ENCODE measurements at regions not wholly inside any gene's neighbourhood (a gene's known extent, or its start where the extent isn't known, plus 50 kb on each side); places are given as distances from the start of the nearest gene placed in this dataset.

GRCh38 chr2:64322433-64322832 is 131.5 kb upstream of the LGALSL start:
- DNase-seq: no peak

DNA sequence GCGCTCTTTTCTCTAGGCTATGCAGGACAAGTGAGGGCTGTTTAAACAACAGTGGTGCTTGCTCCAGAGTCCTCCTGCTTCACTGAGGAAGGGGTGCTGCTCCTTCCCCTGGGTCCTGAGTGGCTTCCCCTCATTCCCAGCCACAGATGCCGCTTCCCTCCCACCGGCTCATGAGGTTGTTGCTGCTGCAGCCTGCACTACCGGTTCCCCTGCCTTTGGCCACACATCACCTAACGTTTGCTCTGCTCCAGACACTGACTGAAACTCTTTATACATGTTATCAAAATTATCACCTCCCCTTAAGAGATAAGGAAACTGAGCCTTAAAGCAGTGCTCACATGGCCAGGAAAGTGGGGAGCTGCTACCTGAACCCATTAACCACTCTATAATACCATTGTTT is 130.8 kb upstream of the LGALSL start:
- DNase-seq: no peak

DNA sequence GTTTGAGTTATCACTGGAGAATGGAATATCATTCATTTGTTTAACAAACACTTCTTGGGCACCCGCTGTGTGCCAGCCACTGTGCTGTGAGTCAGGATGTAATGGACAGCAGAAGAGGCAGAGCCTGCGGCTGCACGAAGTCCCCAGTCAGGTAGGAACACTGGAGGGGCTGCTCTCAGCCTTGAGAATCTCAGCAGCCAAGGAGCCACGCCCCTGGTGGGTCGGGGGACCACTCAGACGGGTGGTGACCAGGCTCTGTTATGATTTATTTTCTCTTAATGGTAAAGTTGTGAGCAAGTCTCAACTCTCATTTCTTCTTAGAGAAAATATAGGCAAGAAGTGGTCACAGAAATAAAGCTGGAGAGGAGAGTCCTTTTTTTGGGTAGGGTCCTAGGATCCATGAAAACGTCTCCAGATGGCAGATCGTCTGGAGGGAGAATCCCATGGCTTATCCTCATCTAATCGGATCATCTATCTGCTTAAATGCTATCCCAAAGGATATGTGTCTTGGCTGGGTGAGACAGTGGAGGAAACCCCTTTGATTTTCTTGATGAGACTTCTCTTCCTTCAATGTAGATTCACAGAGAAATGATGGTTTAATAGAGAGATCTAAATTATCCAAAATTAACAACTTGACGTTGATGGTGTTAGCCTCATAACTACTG is 129.1 kb upstream of the LGALSL start:
- no peak for DNase-seq

- DNase-seq: no peak
Observed at GRCh38 chr2:64325477-64325851, 128.5 kb upstream of the LGALSL start.

DNA sequence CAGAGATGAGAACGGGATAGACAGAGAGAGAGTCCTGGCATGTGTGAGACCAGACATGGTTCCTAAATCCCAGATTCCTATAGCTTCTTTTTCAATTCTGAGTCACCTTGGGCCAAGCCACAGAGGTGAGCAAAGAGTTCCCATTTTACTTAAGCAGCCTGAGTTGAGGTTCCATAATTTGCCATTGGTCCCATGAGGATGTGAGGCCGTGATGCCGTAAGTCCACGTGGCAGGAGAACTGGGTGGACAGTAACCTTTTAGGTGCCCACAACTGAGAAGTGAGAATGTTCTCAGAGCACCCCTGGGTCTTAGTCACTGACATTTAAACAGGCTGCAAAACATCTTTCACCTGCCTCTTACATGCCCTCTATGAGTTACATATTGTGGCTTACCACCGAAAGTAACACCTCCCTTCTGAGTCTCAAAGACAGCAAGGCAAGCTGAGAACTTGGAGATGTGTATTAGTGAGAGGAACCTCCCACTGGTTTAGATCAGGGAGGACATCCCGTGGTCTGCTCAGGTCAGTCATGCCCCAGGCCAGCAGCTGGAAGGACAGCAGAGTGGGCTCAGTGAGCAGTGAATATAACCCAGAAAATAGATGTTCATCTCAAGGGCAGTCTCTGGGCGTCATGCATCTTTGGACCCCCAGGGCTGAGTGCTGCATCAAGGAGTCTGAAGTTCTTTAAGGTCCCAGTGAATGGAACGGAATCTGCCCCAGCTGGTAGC is 127.9 kb upstream of the LGALSL start:
- DNase-seq: peak; percentile 63

GRCh38 chr2:64326578-64327050 is 127.3 kb upstream of the LGALSL start:
- no peak for DNase-seq

DNA sequence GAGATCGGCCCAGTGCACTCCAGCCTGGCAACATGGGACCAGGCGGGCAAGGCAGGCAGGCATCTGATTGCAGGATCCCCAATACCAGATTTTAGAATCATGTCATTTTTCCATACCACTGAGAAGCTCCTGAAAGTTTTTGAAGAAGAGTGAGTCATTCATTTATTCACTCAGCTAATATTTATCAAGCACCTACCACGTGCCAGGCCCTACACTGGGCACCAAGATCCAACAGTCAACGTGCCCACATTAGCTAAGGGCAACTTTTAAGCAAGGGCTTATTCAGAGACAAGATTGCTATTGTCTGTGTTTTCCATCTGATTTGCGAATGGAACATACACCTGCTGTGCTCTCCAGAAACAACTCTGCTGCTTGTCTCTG is 126.8 kb upstream of the LGALSL start:
- DNase-seq: no peak

GRCh38 chr2:64327510-64328414 is 126.2 kb upstream of the LGALSL start:
- DNase-seq: peak; percentile 54

DNA sequence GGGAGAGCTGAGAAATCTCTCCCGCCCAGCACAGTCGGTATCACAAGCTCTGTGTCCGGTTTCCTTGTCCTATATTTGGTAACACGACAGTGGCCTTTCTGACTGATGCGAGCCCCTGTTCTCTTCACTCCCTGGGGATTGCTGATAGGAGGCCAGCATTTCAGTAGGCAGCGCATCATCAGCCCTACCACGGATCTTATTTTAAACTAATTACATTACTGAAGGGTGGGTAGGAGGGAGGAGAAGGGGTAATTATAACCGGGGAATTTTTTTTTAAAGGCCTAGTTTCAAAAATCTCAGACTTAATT is 125.6 kb upstream of the LGALSL start:
- DNase-seq: no peak

GRCh38 chr2:64328756-64329155 is 125.2 kb upstream of the LGALSL start:
- DNase-seq: no peak

DNA sequence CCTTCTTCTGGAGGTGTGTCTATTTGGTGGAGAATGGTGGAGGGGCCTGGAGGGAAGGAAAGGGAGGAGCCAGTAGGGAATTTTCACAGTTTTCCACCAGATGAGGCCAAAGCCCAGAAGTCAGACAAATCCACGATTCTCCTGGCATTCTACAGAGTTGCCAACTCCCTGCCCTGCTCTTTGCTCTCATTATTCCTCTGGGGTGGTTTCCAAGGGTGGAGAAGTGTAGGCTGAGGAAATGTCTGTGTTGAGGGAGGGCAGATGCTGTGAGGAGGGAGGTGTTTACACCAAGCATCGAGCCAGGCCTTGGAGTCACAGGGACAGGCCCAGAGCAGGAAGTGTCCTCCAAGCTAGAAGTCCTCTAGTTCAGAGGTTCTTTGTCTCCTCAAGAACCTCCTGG is 124.1 kb upstream of the LGALSL start:
- no peak for DNase-seq

DNA sequence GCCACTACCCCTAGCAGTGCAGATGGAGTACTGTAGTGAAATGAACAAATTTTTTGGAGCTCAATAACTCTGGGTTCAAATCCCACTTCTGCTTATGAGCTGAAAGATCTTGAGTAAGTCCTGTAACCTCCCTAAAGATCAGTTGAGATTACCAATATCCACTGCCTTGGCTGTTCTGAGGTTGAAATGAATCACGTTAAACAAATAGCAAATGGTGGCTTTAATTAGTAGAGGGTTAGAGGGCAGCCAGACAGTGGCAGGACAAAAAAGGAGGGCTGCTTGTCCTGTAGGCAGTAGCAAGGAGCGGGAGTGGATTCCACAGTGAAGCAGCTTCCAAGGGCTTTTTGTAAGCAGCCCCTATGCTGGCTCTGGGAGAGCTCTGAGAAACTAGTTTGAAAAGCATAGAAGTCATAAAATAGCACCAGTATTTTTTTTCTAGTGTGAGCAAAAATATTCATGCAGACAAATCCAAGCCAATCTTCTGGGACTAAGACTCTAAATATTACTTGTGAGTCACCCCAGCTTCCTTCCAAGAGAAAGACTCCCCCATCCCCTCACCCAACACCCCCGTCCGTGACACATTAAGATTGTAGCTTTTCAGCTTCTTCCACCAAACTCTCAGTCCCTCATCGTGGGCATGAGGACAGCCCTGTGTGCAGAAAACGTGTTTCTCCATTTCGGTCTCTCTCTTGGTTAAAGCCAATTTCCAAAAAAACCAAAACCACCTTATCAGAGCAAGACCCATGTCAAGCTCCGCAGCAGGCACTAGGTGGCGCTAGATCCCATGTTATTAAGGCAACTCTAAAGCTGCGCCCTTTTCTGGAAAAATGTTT is 123.5 kb upstream of the LGALSL start:
- peak; percentile 71 for DNase-seq

DNA sequence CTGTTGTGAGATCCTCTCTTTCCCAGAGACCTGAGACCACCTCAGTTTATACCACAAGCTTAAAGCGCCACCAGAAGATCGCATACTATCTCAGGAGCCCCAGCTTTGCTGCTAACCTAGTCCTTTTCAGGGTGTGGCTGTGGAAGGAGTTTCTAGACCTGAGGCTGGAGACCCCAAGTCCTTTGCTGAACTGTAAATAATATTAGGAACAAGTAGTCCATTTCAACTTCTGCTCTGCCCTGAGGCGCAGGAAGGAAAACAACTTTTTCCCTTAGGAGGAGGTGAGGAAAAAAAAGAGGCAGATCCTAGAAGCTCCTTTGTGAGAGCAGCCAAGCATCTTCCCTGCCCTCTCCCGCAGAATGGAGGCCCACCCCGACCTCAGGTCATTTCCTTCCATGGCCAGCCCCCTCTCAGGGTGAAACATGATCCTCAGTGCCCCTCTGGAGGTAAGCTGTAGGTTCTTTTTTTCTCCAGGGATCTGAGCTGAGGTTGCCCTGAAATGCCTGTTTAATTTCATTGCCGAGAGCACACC is 122.8 kb upstream of the LGALSL start:
- DNase-seq: no peak

DNA sequence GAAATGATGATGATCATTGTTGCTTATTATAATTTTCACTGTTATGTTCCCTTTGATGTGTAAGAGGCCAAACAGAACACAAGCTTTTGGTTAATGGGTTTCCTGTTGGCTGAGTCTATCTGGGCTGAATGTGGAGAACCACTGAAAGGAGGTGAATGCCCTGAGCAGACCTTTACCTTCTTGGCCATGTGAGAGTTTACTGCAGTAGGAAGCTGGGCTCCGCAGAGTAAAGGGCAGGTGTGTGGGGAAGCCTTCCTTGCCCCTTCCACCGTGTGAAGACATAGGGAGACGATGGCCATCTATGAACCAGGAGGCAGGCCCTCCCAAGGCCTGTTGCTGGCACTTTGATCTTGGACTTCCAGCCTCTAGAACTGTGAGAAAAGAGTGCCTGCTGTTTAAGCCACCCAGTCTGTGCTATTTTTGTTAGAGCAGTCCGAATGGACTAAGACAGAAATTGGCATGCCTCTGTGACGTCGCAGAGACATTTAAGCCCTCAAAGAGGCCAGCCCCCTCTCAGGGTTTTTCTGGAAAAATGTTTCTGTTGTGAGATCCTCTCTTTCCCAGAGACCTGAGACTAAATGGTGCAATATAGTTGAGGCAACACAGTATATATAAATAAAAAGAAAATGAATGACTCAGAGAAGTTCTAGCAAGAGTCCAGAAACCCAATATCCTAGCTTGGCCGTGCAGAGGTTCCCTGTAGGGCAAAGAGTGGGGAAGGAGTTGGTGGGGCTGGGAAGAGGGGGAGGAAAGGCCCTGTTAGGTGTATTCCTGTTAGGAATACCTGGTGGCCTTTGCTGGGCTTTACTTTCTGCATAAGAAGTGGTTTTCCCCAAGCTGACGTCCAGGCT is 121.9 kb upstream of the LGALSL start:
- no peak for DNase-seq

DNA sequence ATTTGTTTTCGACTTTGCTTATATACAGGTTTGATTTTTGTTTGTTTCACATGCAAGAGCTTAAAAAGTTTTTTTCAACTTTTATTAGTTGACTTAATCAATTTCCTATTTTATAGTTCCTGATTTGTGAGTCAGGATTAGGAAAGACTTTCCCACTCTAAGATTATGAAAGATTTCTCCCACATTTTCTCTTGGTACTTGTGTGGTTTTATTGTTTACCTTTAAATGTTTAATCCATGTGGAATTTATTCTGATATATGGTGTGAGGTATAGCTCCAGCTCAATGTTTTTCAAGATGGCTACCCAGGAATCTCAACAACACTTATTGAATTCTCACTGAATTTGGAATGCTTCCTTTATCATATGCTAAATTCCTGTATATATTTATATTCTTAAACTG is 117.8 kb upstream of the LGALSL start:
- DNase-seq: no peak

GRCh38 chr2:64337314-64337713 is 116.6 kb upstream of the LGALSL start:
- DNase-seq: no peak

DNA sequence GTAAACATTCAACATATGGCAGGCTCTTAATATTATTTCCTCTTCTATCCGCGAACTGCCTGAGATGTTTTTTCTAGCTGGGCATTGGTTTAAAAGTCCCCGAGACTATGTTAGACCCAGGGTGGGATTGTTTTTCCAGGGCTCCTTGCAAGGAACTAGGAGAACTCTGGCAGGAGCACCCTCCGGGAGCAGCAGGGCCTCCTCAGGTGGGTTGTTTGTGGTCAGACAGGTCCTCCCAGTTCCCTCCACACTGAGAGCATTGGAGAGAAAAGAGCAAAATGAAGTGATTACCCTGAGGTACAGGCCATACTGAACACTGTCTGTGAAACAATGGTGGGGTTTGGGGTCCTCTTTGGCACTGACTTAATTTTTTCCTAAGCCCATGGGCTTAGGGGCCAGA is 115.9 kb upstream of the LGALSL start:
- no peak for DNase-seq

- DNase-seq: no peak
Observed at GRCh38 chr2:64338910-64339500, 115.0 kb upstream of the LGALSL start.

DNA sequence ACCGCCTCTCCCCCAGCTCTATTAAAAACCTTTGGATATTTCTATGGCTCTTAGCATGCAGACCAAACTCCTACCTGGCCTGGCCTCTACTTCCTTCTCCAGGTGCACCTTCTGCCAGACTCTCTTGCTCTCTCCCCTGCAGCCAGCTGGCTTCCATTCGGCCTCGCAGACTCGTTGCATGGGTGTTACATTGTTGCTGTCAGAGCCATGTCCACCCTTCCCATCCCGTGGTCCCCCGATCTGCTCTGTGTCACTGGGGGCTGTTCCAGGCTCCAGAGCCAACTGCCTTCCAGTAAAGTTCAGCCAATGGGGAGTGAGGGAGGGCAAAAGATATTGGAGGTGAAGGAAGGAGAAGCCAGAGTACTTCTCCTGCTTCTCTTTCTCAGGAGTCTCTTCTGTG is 112.5 kb upstream of the LGALSL start:
- DNase-seq: no peak

DNA sequence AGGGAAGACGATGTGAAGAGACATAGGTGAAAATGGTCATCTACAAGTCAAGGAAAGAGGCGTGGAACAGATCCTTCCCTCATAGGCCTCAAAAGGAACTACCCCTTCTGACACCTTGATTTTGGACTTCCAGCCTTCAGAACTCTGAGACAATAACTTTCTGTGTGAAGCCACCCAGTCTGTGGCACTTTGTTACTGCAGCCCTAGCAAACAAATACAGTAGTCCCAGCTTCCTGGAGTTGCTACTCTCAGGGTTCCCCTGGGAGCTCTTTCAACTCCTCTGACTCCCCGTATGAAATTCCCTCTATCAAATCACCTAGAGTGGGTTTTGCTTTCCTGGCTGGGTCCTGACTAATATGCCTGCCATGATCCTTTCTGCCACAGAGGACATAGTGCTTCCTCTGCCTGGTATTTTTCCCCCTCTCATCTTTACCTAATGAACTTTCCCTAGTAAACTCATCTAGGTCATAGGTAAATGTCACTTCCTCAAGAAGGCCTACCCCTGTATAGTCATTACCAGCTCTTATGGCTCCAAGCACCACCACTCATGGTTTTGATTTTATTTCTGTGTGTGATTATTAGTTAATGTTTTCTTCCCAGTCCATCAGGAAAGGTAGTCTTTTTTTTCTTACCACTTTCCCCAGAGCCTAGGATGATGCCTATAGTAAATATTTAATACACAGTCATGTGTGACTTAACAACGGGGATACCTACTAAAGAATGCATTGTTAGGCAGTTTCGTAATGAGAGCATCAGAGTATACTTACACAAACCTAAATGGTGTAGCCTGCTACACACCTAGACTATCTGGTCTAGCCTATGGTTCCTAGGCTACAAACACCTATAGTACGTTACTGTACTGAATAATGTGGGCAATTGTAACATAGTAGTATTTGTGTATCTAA is 111.5 kb upstream of the LGALSL start:
- no peak for DNase-seq

All from stimulated activated CD4-positive, alpha-beta T cell treated with anti-CD3 and anti-CD28 coated beads, Interleukin-1b, Interleukin-23, amount 100 ng/mL, for 48 hours (primary cell).